HG03565 (cell line): ENCODE measurements at regions not wholly inside any gene's neighbourhood (a gene's known extent, or its start where the extent isn't known, plus 50 kb on each side); places are given as distances from the start of the nearest gene placed in this dataset.
"Not testable (repeated sequence)": the region's sequence is repeated elsewhere in the genome, so short reads cannot be mapped to it uniquely, and the experiment has no call there.

Source experiments
- ATAC-seq: cut with Tn5 transposase; IDR thresholded peaks from one replicate; pipeline ENCODE4 v1.9.1; 2021; ENCODE audit warnings: mild to moderate bottlenecking, moderate library complexity; ENCODE audit not compliant: unreplicated experiment

- no peak for ATAC-seq
Measured at GRCh38 chr20:11162026-11162775, 488.4 kb upstream of the JAG1 start.

GRCh38 chr20:11165789-11166188 is 492.0 kb upstream of the JAG1 start:
- ATAC-seq: no peak

GRCh38 chr20:11166712-11167111 is 492.9 kb upstream of the JAG1 start:
- no peak for ATAC-seq

GRCh38 chr20:11168026-11168425 is 494.2 kb upstream of the JAG1 start:
- ATAC-seq: no peak

- no peak for ATAC-seq
Measured at GRCh38 chr20:11170025-11170424, 496.2 kb upstream of the JAG1 start.

GRCh38 chr20:11170565-11170964 is 496.8 kb upstream of the JAG1 start:
- no peak for ATAC-seq

GRCh38 chr20:11172881-11173280 is 499.1 kb upstream of the JAG1 start:
- no peak for ATAC-seq

GRCh38 chr20:11173916-11174315 is 500.1 kb upstream of the JAG1 start:
- ATAC-seq: no peak

- no peak for ATAC-seq
Measured at GRCh38 chr20:11174861-11175260, 501.1 kb upstream of the JAG1 start.

- no peak for ATAC-seq
Measured at GRCh38 chr20:11176431-11176830, 502.6 kb upstream of the JAG1 start.

GRCh38 chr20:11178946-11179654 is 505.3 kb upstream of the JAG1 start:
- no peak for ATAC-seq

GRCh38 chr20:11180186-11180585 is 506.4 kb upstream of the JAG1 start:
- no peak for ATAC-seq

GRCh38 chr20:11181129-11181528 is 507.3 kb upstream of the JAG1 start:
- not testable (repeated sequence) for ATAC-seq

- ATAC-seq: no peak
Measured at GRCh38 chr20:11181966-11182365, 508.2 kb upstream of the JAG1 start.

- no peak for ATAC-seq
Measured at GRCh38 chr20:11182720-11183119, 508.9 kb upstream of the JAG1 start.

- ATAC-seq: no peak
Measured at GRCh38 chr20:11186301-11187008, 512.7 kb upstream of the JAG1 start.

GRCh38 chr20:11188843-11189603 is 515.2 kb upstream of the JAG1 start:
- ATAC-seq: no peak

- no peak for ATAC-seq
Measured at GRCh38 chr20:11190741-11191140, 516.9 kb upstream of the JAG1 start.

- ATAC-seq: no peak
Measured at GRCh38 chr20:11192106-11192505, 518.3 kb upstream of the JAG1 start.

- no peak for ATAC-seq
Measured at GRCh38 chr20:11193241-11193640, 519.4 kb upstream of the JAG1 start.

GRCh38 chr20:11195169-11195568 is 521.4 kb upstream of the JAG1 start:
- ATAC-seq: no peak
